GM19035 (cell line): ENCODE measurements at regions not wholly inside any gene's neighbourhood (a gene's known extent, or its start where the extent isn't known, plus 50 kb on each side); places are given as distances from the start of the nearest gene placed in this dataset.

Experiments used
- ATAC-seq: cut with Tn5 transposase; IDR thresholded peaks from one replicate; pipeline ENCODE4 v1.9.1; 2021; ENCODE audit not compliant: unreplicated experiment

- no peak for ATAC-seq
Observed at GRCh38 chr1:82269431-82269830, 468.7 kb downstream of the ADGRL2 start.

GRCh38 chr1:82268826-82269225, 468.1 kb downstream of the ADGRL2 start:
- no peak for ATAC-seq

- ATAC-seq, result no peak
Observed at GRCh38 chr1:82266351-82266750, 465.6 kb downstream of the ADGRL2 start.

GRCh38 chr1:82265436-82265835, 464.7 kb downstream of the ADGRL2 start:
- ATAC-seq, result no peak

GRCh38 chr1:82264802-82265201, 464.1 kb downstream of the ADGRL2 start:
- no peak for ATAC-seq

GRCh38 chr1:82263396-82263795, 462.7 kb downstream of the ADGRL2 start:
- no peak for ATAC-seq

GRCh38 chr1:82260666-82261065, 459.9 kb downstream of the ADGRL2 start:
- no peak for ATAC-seq

GRCh38 chr1:82260051-82260450, 459.3 kb downstream of the ADGRL2 start:
- no peak for ATAC-seq

- ATAC-seq, result no peak
Observed at GRCh38 chr1:82258887-82259286, 458.2 kb downstream of the ADGRL2 start.

GRCh38 chr1:82246050-82246449, 445.3 kb downstream of the ADGRL2 start:
- ATAC-seq, result no peak

GRCh38 chr1:82245345-82246014, 444.7 kb downstream of the ADGRL2 start:
- ATAC-seq, result no peak

GRCh38 chr1:82240571-82240970, 439.8 kb downstream of the ADGRL2 start:
- no peak for ATAC-seq

- no peak for ATAC-seq
Observed at GRCh38 chr1:82230667-82231066, 429.9 kb downstream of the ADGRL2 start.

- ATAC-seq, result no peak
Observed at GRCh38 chr1:82227306-82228095, 426.8 kb downstream of the ADGRL2 start.

GRCh38 chr1:82226186-82226505, 425.4 kb downstream of the ADGRL2 start:
- ATAC-seq, result peak; percentile 19

- peak; percentile 53 for ATAC-seq
Observed at GRCh38 chr1:82225421-82226185, 424.9 kb downstream of the ADGRL2 start.

GRCh38 chr1:82223091-82223490, 422.4 kb downstream of the ADGRL2 start:
- no peak for ATAC-seq

GRCh38 chr1:82221721-82222120, 421.0 kb downstream of the ADGRL2 start:
- ATAC-seq, result no peak

- no peak for ATAC-seq
Observed at GRCh38 chr1:82220754-82221153, 420.0 kb downstream of the ADGRL2 start.

- ATAC-seq, result no peak
Observed at GRCh38 chr1:82219841-82220240, 419.1 kb downstream of the ADGRL2 start.

- no peak for ATAC-seq
Observed at GRCh38 chr1:82218846-82219245, 418.1 kb downstream of the ADGRL2 start.

GRCh38 chr1:82215853-82216175, 415.1 kb downstream of the ADGRL2 start:
- no peak for ATAC-seq
